Mesodermal cell (in vitro differentiated cells): ENCODE measurements at regions not wholly inside any gene's neighbourhood (a gene's known extent, or its start where the extent isn't known, plus 50 kb on each side); places are given as distances from the start of the nearest gene placed in this dataset.

Source experiments
- H3K27ac ChIP-seq: 2 replicates; pipeline ENCODE4 v1.7.0; 2013; ENCODE audit warnings: mild to moderate bottlenecking, low read depth, low read length, moderate library complexity; ENCODE audit not compliant: severe bottlenecking
- H3K36me3 ChIP-seq: 2 replicates; pipeline ENCODE4 v1.7.1; 2013; ENCODE audit warnings: mild to moderate bottlenecking, low read length, moderate library complexity; ENCODE audit not compliant: control insufficient read depth, insufficient read depth
- H3K4me1 ChIP-seq: one replicate; pipeline ENCODE4 v1.7.1; 2013; ENCODE audit warnings: mild to moderate bottlenecking, low read length; ENCODE audit not compliant: insufficient read depth, control insufficient read depth, poor library complexity, severe bottlenecking
- H3K4me3 ChIP-seq: 2 replicates; pipeline ENCODE4 v1.7.0; 2013; ENCODE audit warnings: low read length, control low read depth, mild to moderate bottlenecking; ENCODE audit not compliant: insufficient read depth, poor library complexity, severe bottlenecking; ENCODE audit errors: extremely low read depth
- H3K9me3 ChIP-seq: 2 replicates; pipeline ENCODE4 v1.7.1; 2013; ENCODE audit warnings: mild to moderate bottlenecking, low read length, moderate library complexity; ENCODE audit not compliant: control insufficient read depth
- WGBS, 2 experiments: methylation state at CpG; one replicate each; pipeline ENCODE4 v1.1.5; 2013; ENCODE audit warnings: missing lambda C conversion rate in 2 of 2; ENCODE audit not compliant: insufficient coverage in 2 of 2; 5-methylcytosine and 5-hydroxymethylcytosine counted together

DNA sequence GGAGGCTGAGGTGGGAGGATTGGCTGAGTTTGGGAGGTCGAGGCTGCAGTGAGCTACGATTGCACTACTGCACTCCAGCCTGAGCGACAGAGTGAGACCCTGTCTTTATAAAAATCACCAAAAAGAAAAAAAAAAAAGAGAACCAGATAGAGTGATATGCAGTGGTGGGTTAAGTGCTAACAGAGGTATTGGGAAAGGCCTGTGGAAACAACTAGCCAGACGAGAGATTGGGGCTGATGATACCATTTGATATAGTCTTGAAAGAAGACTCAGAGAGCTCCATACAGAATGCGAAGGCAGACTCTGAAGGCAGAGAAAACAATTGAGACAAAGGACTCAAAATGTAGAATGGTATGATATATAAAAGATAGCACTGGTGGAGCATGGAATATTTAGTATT is 134.1 kb downstream of the CDC42EP3 start:
- no peak overlapping the region for H3K4me3 ChIP-seq
- no peaks in the 10 kb centered on the region for H3K9me3 ChIP-seq
- H3K27ac ChIP-seq = no peak overlapping the region
- H3K36me3 ChIP-seq = no peaks in the 10 kb centered on the region
- WGBS, 2 experiments = 89 to 96% methylated on average over 2 of the region's 5 CpGs
- no peaks in the 10 kb centered on the region for H3K4me1 ChIP-seq

- no peak overlapping the region for H3K27ac ChIP-seq
- no peaks in the 10 kb centered on the region for H3K4me1 ChIP-seq
- no peaks in the 10 kb centered on the region for H3K36me3 ChIP-seq
- 81 to 100% methylated on average over 2 of the region's 5 CpGs for WGBS, 2 experiments
- no peak overlapping the region for H3K4me3 ChIP-seq
- H3K9me3 ChIP-seq = no peaks in the 10 kb centered on the region
These were observed 129.9 kb downstream of the CDC42EP3 start for GRCh38 chr2:37541516-37541915.

GRCh38 chr2:37543999-37544557 is 127.4 kb downstream of the CDC42EP3 start:
- Histone ChIP-seq H3K4me3 (no peak overlapping the region), H3K4me1 (no peaks in the 10 kb centered on the region), H3K27ac (no peak overlapping the region), H3K9me3 (no peaks in the 10 kb centered on the region), H3K36me3 (no peaks in the 10 kb centered on the region)
- 84 to 93% methylated on average over 3 of the region's 4 CpGs for WGBS, 2 experiments

DNA sequence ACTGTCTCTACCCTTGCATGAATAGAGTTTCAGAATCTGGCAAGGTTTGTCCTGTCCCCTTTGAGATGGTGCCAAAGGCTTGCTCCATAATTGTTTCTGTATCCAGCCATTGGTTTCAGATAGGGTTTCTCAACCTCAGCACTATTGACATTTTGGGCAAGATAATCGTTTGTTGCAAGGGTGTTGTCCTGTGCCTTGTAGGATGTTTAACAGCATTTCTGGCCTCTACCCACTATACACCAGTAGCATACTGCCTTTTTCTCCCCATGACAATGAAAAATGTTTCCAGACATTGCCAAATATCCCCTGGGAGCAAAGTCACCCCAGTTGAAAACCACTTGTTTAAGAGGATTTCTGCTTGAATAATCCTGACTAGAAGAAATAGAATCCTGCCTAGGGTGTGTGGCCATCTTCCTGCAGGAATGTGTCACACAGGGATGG is 126.8 kb downstream of the CDC42EP3 start:
- H3K27ac ChIP-seq = no peak overlapping the region
- H3K4me3 ChIP-seq = no peak overlapping the region
- no peaks in the 10 kb centered on the region for H3K9me3 ChIP-seq
- H3K4me1 ChIP-seq = no peaks in the 10 kb centered on the region
- WGBS, 2 experiments = no CpG with 5 or more reads among the region's 1 CpG
- H3K36me3 ChIP-seq = no peaks in the 10 kb centered on the region

DNA sequence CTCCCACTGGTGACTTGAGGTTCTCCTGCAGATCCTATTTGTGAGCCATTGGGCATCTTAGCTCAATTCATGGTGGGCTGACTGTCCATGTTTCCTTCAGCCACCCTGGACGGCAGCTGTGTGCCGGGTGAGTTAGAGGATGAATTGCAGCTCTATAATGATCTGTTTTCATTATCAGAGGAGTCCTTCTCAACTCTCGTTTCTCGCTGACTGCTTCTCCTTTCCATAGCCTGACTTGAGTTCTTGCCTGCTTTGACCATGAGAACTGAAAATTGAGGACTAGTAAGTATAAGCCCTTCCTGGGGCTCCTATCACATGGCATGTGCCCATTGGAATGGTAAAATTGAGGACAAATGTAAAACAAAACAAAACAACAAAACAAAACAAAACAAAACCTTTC is 121.8 kb downstream of the CDC42EP3 start:
- Histone ChIP-seq H3K4me3 (no peak overlapping the region), H3K9me3 (no peaks in the 10 kb centered on the region), H3K27ac (no peak overlapping the region), H3K36me3 (no peaks in the 10 kb centered on the region), H3K4me1 (no peaks in the 10 kb centered on the region)
- WGBS, 2 experiments = 100% methylated on average over 1 of the region's 4 CpGs; no CpG with 5 or more reads in 1 of the 2 experiments

DNA sequence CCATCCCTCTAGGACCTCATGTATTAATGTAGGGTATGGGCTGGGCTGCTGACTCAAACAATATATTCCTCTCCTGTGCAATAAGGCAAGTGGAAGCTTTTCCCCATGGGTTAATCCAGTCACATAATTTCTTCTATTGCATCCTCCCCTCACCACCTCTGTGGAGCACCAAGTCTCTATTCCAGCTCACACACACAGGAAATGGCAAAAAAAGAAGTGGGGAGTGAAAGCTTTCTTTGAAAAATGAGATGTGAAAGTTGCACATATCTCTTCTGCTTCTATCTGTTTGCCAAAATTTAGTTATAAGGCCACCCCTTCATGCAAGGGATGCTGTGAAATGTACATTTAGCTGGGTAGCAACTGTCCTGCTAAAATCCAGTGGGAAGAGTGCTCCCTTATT is 121.3 kb downstream of the CDC42EP3 start:
- Histone ChIP-seq H3K9me3 (no peaks in the 10 kb centered on the region), H3K27ac (no peak overlapping the region), H3K4me1 (no peaks in the 10 kb centered on the region), H3K36me3 (no peaks in the 10 kb centered on the region), H3K4me3 (no peak overlapping the region)

- Histone ChIP-seq H3K4me1 (no peaks in the 10 kb centered on the region), H3K9me3 (no peaks in the 10 kb centered on the region), H3K36me3 (no peaks in the 10 kb centered on the region), H3K27ac (no peak overlapping the region), H3K4me3 (no peak overlapping the region)
- 79 to 96% methylated on average over 3 of the region's 3 CpGs for WGBS, 2 experiments
These were observed 119.7 kb downstream of the CDC42EP3 start for GRCh38 chr2:37551783-37552182.

GRCh38 chr2:37552339-37552738 is 119.1 kb downstream of the CDC42EP3 start:
- Histone ChIP-seq H3K9me3 (no peaks in the 10 kb centered on the region), H3K4me3 (no peak overlapping the region), H3K27ac (no peak overlapping the region), H3K4me1 (no peaks in the 10 kb centered on the region), H3K36me3 (no peaks in the 10 kb centered on the region)
- 100% methylated on average over 2 of the region's 2 CpGs; no CpG with 5 or more reads in 1 of the 2 experiments for whole genome bisulfite sequencing, 2 experiments

- 90% methylated on average over 3 of the region's 5 CpGs; no CpG with 5 or more reads in 1 of the 2 experiments for WGBS, 2 experiments
- Histone ChIP-seq H3K9me3 (no peaks in the 10 kb centered on the region), H3K4me1 (no peaks in the 10 kb centered on the region), H3K4me3 (no peak overlapping the region), H3K27ac (no peak overlapping the region), H3K36me3 (no peaks in the 10 kb centered on the region)
These were observed 117.9 kb downstream of the CDC42EP3 start for GRCh38 chr2:37553411-37554154.

DNA sequence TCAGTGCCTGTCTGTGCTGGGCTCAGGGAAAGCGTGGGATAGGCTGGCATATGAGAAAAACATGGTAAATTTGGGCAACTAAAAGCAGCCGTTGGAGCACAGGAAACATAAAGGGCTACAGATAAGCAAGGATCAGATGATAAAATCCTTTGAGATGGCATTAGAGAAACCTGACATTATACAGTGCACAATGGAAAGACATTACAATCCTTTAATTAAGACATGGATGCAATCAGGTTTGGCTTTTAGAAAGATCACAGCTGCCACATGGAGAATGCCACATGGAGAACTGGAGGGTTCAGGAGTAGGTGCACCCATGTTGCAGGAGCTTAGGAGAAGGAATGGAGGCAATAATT is 117.3 kb downstream of the CDC42EP3 start:
- no peaks in the 10 kb centered on the region for H3K36me3 ChIP-seq
- 94% methylated on average over 2 of the region's 2 CpGs; no CpG with 5 or more reads in 1 of the 2 experiments for WGBS, 2 experiments
- no peak overlapping the region for H3K4me3 ChIP-seq
- no peaks in the 10 kb centered on the region for H3K4me1 ChIP-seq
- no peak overlapping the region for H3K27ac ChIP-seq
- H3K9me3 ChIP-seq = no peaks in the 10 kb centered on the region

- Histone ChIP-seq H3K27ac (no peak overlapping the region), H3K4me3 (no peak overlapping the region), H3K9me3 (no peaks in the 10 kb centered on the region), H3K36me3 (no peaks in the 10 kb centered on the region), H3K4me1 (no peaks in the 10 kb centered on the region)
- 92% methylated on average over 1 of the region's 2 CpGs for WGBS, 2 experiments
These were observed 116.8 kb downstream of the CDC42EP3 start for GRCh38 chr2:37554687-37555086.
